T-helper 2 cell (primary cell): ENCODE measurements at regions not wholly inside any gene's neighbourhood (a gene's known extent, or its start where the extent isn't known, plus 50 kb on each side); places are given as distances from the start of the nearest gene placed in this dataset.

Source experiments
- DNase-seq, 5 experiments: peaks; one replicate each; pipeline versions ENCODE4 v3.0.0 to v3.0.0-alpha.2; 2012 to 2022

GRCh38 chr4:79528241-79528706 is 120.2 kb upstream of the GK2 start:
- DNase-seq: peak in 1 of 5 experiments; percentile 20

- DNase-seq: no peak
Measured at GRCh38 chr4:79526641-79527565, 118.9 kb upstream of the GK2 start.

- DNase-seq: no peak
Measured at GRCh38 chr4:79516114-79516513, 108.1 kb upstream of the GK2 start.

- DNase-seq: no peak
Measured at GRCh38 chr4:79514621-79515329, 106.7 kb upstream of the GK2 start.

- DNase-seq: no peak
Measured at GRCh38 chr4:79513576-79513975, 105.5 kb upstream of the GK2 start.

- DNase-seq: no peak
Measured at GRCh38 chr4:79512363-79512762, 104.3 kb upstream of the GK2 start.

GRCh38 chr4:79502081-79502480 is 94.1 kb upstream of the GK2 start:
- DNase-seq: no peak

GRCh38 chr4:79498282-79498681 is 90.3 kb upstream of the GK2 start:
- no peak for DNase-seq

GRCh38 chr4:79497001-79497400 is 89.0 kb upstream of the GK2 start:
- no peak for DNase-seq

GRCh38 chr4:79495447-79495846 is 87.4 kb upstream of the GK2 start:
- DNase-seq: no peak

GRCh38 chr4:79492148-79492547 is 84.1 kb upstream of the GK2 start:
- DNase-seq: no peak

GRCh38 chr4:79489506-79489905 is 81.5 kb upstream of the GK2 start:
- DNase-seq: no peak

GRCh38 chr4:79476196-79476595 is 68.2 kb upstream of the GK2 start:
- no peak for DNase-seq

GRCh38 chr4:79473439-79473724 is 65.4 kb upstream of the GK2 start:
- no peak for DNase-seq

- no peak for DNase-seq
Measured at GRCh38 chr4:79472693-79473438, 64.8 kb upstream of the GK2 start.

- DNase-seq: no peak
Measured at GRCh38 chr4:79472036-79472435, 64.0 kb upstream of the GK2 start.

GRCh38 chr4:79471309-79471708 is 63.3 kb upstream of the GK2 start:
- no peak for DNase-seq

- no peak for DNase-seq
Measured at GRCh38 chr4:79467246-79467932, 59.4 kb upstream of the GK2 start.

- DNase-seq: no peak
Measured at GRCh38 chr4:79466621-79467020, 58.6 kb upstream of the GK2 start.
